K562 (cell line): ENCODE measurements at regions not wholly inside any gene's neighbourhood (a gene's known extent, or its start where the extent isn't known, plus 50 kb on each side); places are given as distances from the start of the nearest gene placed in this dataset.

Experiments used
- ATAC-seq: fragments of 200-7000 bp; cut with Tn5 transposase; 3 replicates; pipeline ENCODE4 v1.9.1; 2020; ENCODE audit warnings: moderate library complexity
- BruUV-seq: library from RNA; stranded (reverse); fragments of 400-500 nt; replicated peaks from 2 replicates; lab custom pipeline; 2021; lab: Mats Ljungman, UMichigan
- CTCF ChIA-PET: fragments of 300-600 bp; formaldehyde crosslinking; extraction: SDS; loops from one replicate; lab custom pipeline; 2021; ENCODE audit warnings: low intra/inter-chr PET ratio; lab: Yijun Ruan, JAX
- POLR2A ChIA-PET: fragments of 300-600, 350-650 bp; sonication (Branson Sonifier 250); formaldehyde crosslinking; extraction: SDS; loops from one replicate; lab custom pipeline; 2021; ENCODE audit warnings: antibody characterized with exemption, inconsistent platforms; lab: Yijun Ruan, JAX
- DNase-seq, 4 experiments: peaks; one replicate each; pipeline versions ENCODE4 v3.0.0 to v3.0.0-alpha.2; 2011 to 2018; ENCODE audit warnings: low spot score in 3 of 4, mixed read lengths in 3 of 4; ENCODE audit errors: extremely low read depth in 1 of 4
- FAIRE-seq: peaks from 2 replicates; lab custom pipeline; 2011; peaks lifted over from hg19 to GRCh38; lab: Jason Lieb, UNC
- H2AFZ ChIP-seq: 2 replicates; pipeline ENCODE4 v1.6.0; 2011; ENCODE audit warnings: low read depth, low read length, control low read depth, inconsistent platforms
- H3K27ac ChIP-seq: fragments of 200-600 bp; 3 replicates; pipeline ENCODE4 v1.8.0; 2011; ENCODE audit warnings: low read depth, mild to moderate bottlenecking, control low read depth, inconsistent platforms, low read length, moderate library complexity, mixed read lengths; ENCODE audit errors: extremely low read depth
- H3K27me3 ChIP-seq, 2 experiments: fragments of 300-600 bp in 1 of 2; 2 replicates in 1 of 2; 3 replicates in 1 of 2; pipeline versions ENCODE4 v1.6.0 to v1.8.0; 2011; ENCODE audit warnings: inconsistent platforms in 2 of 2, low read length in 2 of 2, mild to moderate bottlenecking in 1 of 2, mixed read lengths in 1 of 2, moderate library complexity in 1 of 2; ENCODE audit not compliant: control insufficient read depth in 2 of 2, insufficient read depth in 2 of 2
- H3K36me3 ChIP-seq: fragments of 300-600 bp; 3 replicates; pipeline ENCODE4 v1.8.0; 2011; ENCODE audit warnings: mild to moderate bottlenecking, low read length, inconsistent platforms; ENCODE audit not compliant: control insufficient read depth, insufficient read depth
- H3K4me1 ChIP-seq, 2 experiments: fragments of 200-600 bp in 1 of 2; replicated peaks in 1 of 2; 2 replicates in 1 of 2; 3 replicates in 1 of 2; pipeline versions ENCODE4 v1.5.1 to v1.8.0; 2011; ENCODE audit warnings: inconsistent platforms in 2 of 2, low read length in 2 of 2, mild to moderate bottlenecking in 1 of 2, mixed read lengths in 1 of 2, moderate library complexity in 1 of 2; ENCODE audit not compliant: control insufficient read depth in 2 of 2, insufficient read depth in 2 of 2
- H3K4me2 ChIP-seq: 2 replicates; pipeline ENCODE4 v1.6.1; 2011; ENCODE audit warnings: low read length, control low read depth, inconsistent platforms, mixed read lengths; ENCODE audit not compliant: insufficient read depth
- H3K4me3 ChIP-seq: fragments of 200-600 bp; sonication (generic), shearing (Covaris generic); 2 replicates; pipeline ENCODE4 v1.5.1; 2016; ENCODE audit warnings: control low read depth, inconsistent platforms
- H3K79me2 ChIP-seq: fragments of 200-600 bp; 3 replicates; pipeline ENCODE4 v1.8.0; 2011; ENCODE audit warnings: low read length, inconsistent platforms; ENCODE audit not compliant: control insufficient read depth, insufficient read depth
- H3K9ac ChIP-seq, 2 experiments: 2 replicates each; pipeline versions ENCODE4 v1.6.0 to v1.6.1; 2011; ENCODE audit warnings: low read depth in 2 of 2, low read length in 2 of 2, control low read depth in 1 of 2, inconsistent platforms in 1 of 2, mild to moderate bottlenecking in 1 of 2, mixed read lengths in 1 of 2; ENCODE audit not compliant: insufficient read depth in 1 of 2
- H3K9me1 ChIP-seq: one replicate; pipeline ENCODE4 v1.6.0; 2011; ENCODE audit warnings: inconsistent platforms, mild to moderate bottlenecking, low read length, moderate library complexity; ENCODE audit not compliant: control insufficient read depth, insufficient read depth
- H3K9me3 ChIP-seq: replicated peaks from 2 replicates; pipeline ENCODE4 v1.5.1; 2011; ENCODE audit warnings: low read depth, low read length, inconsistent platforms; ENCODE audit not compliant: control insufficient read depth, insufficient read depth
- H4K20me1 ChIP-seq: replicated peaks from 2 replicates; pipeline ENCODE4 v1.6.1; 2011; ENCODE audit warnings: low read length, inconsistent platforms, mixed read lengths; ENCODE audit not compliant: control insufficient read depth, insufficient read depth
- CHD1 ChIP-seq: fragments of 200-600 bp; sonication (generic); IDR thresholded peaks from one replicate; pipeline ENCODE4 v1.6.1; 2012; ENCODE audit warnings: mild to moderate bottlenecking, moderate library complexity, low read length, inconsistent platforms
- COPS2 ChIP-seq: fragments of 450-650 bp; conservative IDR thresholded peaks from 2 replicates; pipeline ENCODE4 v1.6.1; 2016; ENCODE audit warnings: mild to moderate bottlenecking, moderate library complexity
- CSDE1 ChIP-seq, 2 experiments: fragments of 450-650 bp; IDR thresholded peaks; 2 replicates each; pipeline ENCODE4 v1.6.1; 2016; ENCODE audit warnings: mild to moderate bottlenecking in 1 of 2
- FUS ChIP-seq: fragments of 200-400 bp; formaldehyde crosslinking; optimal IDR thresholded peaks from 2 replicates; pipeline ENCODE3; 2017; ENCODE audit warnings: low read depth, low read length
- HDAC2 ChIP-seq: fragments of 450-650 bp; IDR thresholded peaks from 2 replicates; pipeline ENCODE4 v1.6.1; 2016; ENCODE audit warnings: mild to moderate bottlenecking
- MECOM ChIP-seq: fragments of 250-450 bp; sonication (Bioruptor Pico); IDR thresholded peaks from 2 replicates; pipeline ENCODE4 v1.8.0; 2022; ENCODE audit warnings: inconsistent platforms
- NELFE ChIP-seq: IDR thresholded peaks from 2 replicates; pipeline ENCODE4 v1.6.1; 2011; ENCODE audit warnings: mild to moderate bottlenecking; ENCODE audit not compliant: insufficient read depth, insufficient read length
- NFXL1 ChIP-seq: fragments of 450-650 bp; formaldehyde crosslinking; IDR thresholded peaks from 2 replicates; pipeline ENCODE4 v1.4.0; 2021; ENCODE audit warnings: mild to moderate bottlenecking
- POLR2B ChIP-seq: fragments of 450-650 bp; IDR thresholded peaks from 2 replicates; pipeline ENCODE4 v1.6.1; 2018; ENCODE audit warnings: low read depth; ENCODE audit not compliant: partially characterized antibody
- RBFOX2 ChIP-seq: fragments of 200-400 bp; formaldehyde crosslinking; IDR thresholded peaks from 2 replicates; pipeline ENCODE4 v1.6.1; 2017; ENCODE audit warnings: low read depth, mild to moderate bottlenecking, low read length, moderate library complexity
- SMC3 ChIP-seq: conservative IDR thresholded peaks from 2 replicates; pipeline ENCODE4 v1.6.1; 2011; ENCODE audit warnings: low read depth, low read length, improper control_type of control experiment; ENCODE audit not compliant: insufficient read depth
- ZFP36 ChIP-seq: fragments of 150-350 bp; IDR thresholded peaks from 2 replicates; pipeline ENCODE4 v1.6.1; 2018; ENCODE audit warnings: low read length, low read depth; ENCODE audit not compliant: partially characterized antibody
- ZNF197 ChIP-seq: fragments of 200-800 bp; sonication (Bioruptor generic); IDR thresholded peaks from 2 replicates; pipeline ENCODE4 v1.6.1; 2016; ENCODE audit warnings: low read depth, missing genetic modification characterization, missing compliant biosample characterization
- ZNF232 ChIP-seq: sonication (generic); formaldehyde crosslinking; IDR thresholded peaks from 2 replicates; pipeline ENCODE4 v1.8.0; 2022; ENCODE audit warnings: mild to moderate bottlenecking, missing genetic modification reagents
- ZNF282 ChIP-seq: sonication (generic); formaldehyde crosslinking; IDR thresholded peaks from 2 replicates; pipeline ENCODE4 v1.8.1; 2023; ENCODE audit warnings: missing genetic modification reagents
- ZNF696 ChIP-seq: fragments of 250-450 bp; sonication (Bioruptor Pico); conservative IDR thresholded peaks from 2 replicates; pipeline ENCODE4 v1.4.0; 2020; ENCODE audit warnings: mild to moderate bottlenecking, moderate library complexity
- in situ Hi-C: fragments of 300-500 bp; cut with MboI; formaldehyde crosslinking; loops from 4 replicates; pipeline ENCODE4 v1.15.0; 2018; ENCODE audit warnings: inconsistent platforms, mixed read lengths
- intact Hi-C: fragments of 100-400 bp; cut with micrococcal nuclease; formaldehyde crosslinking; loops from 2 replicates; pipeline ENCODE4 v1.14.2; 2022
- TF ChIP-seq, protein P1 (sequence below): fragments of 250-450 bp; sonication (Bioruptor Pico); IDR thresholded peaks from 2 replicates; pipeline ENCODE4 v1.8.0; 2021; ENCODE audit warnings: mild to moderate bottlenecking, moderate library complexity
- TF ChIP-seq, protein P2 (sequence below): fragments of 250-450 bp; sonication (Bioruptor Pico); IDR thresholded peaks from 2 replicates; pipeline ENCODE4 v1.8.0; 2021; ENCODE audit warnings: moderate library complexity, mild to moderate bottlenecking, inconsistent platforms

DNA sequence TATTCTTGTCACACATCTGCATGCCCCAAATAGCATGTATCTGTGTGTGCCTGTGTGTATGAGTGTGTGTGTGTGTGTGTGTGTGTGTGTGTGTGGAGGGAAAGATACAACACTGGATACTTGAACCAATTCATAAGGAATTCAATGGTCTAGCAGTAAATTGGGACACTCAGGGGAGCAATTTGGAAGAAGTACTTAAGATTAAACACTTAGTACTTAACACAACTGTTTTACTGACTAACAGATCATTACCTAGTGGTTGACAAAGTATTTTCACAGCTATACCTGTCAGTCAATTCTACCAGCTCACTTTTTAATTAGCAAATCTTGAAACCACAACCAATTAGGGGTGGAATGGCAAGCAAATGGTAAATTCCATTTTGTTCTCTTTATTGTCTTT lies 1024.1 kb downstream of the TMEM182 start:
- in situ Hi-C loops: no loop called here
- no peak overlapping the region for H2AFZ ChIP-seq
- H3K4me1 ChIP-seq: no peaks in the 10 kb centered on the region
- FAIRE-seq: no peak
- DNase-seq: no peak
- no peak for ATAC-seq
- no peaks in the 10 kb centered on the region for H4K20me1 ChIP-seq
- H3K9me3 ChIP-seq: no peaks in the 10 kb centered on the region
- no peaks in the 10 kb centered on the region for H3K36me3 ChIP-seq
- POLR2A ChIA-PET: no interaction called here
- CTCF ChIA-PET: no interaction called here
- no peaks in the 10 kb centered on the region for H3K79me2 ChIP-seq
- intact Hi-C loops: no loop called here
- no peak for TF ChIP-seq CSDE1 (IDR thresholded peaks at IDR 0.05)
- no peak for TF ChIP-seq FUS
- no peak for TF ChIP-seq ZNF282
- TF ChIP-seq, protein P1, sequence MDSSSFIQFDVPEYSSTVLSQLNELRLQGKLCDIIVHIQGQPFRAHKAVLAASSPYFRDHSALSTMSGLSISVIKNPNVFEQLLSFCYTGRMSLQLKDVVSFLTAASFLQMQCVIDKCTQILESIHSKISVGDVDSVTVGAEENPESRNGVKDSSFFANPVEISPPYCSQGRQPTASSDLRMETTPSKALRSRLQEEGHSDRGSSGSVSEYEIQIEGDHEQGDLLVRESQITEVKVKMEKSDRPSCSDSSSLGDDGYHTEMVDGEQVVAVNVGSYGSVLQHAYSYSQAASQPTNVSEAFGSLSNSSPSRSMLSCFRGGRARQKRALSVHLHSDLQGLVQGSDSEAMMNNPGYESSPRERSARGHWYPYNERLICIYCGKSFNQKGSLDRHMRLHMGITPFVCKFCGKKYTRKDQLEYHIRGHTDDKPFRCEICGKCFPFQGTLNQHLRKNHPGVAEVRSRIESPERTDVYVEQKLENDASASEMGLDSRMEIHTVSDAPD: no peak
- no peak for TF ChIP-seq CHD1
- no peak for TF ChIP-seq POLR2B
- TF ChIP-seq RBFOX2: no peak
- TF ChIP-seq, protein P2, sequence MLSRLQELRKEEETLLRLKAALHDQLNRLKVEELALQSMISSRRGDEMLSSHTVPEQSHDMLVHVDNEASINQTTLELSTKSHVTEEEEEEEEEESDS (CRISPR knock-in tag): no peak
- no peak for TF ChIP-seq ZNF197 (CRISPR knock-in tag)
- TF ChIP-seq NFXL1: no peak
- no peak for TF ChIP-seq ZNF232
- no peak for TF ChIP-seq MECOM (CRISPR knock-in tag)
- TF ChIP-seq NELFE: no peak
- TF ChIP-seq HDAC2: no peak
- no peak for TF ChIP-seq COPS2
- TF ChIP-seq ZFP36: no peak
- TF ChIP-seq SMC3: no peak
- no peak for TF ChIP-seq ZNF696
- BruUV-seq: no TSS peak
- H3K9me1 ChIP-seq: no peaks in the 10 kb centered on the region
- no peaks in the 10 kb centered on the region for H3K27me3 ChIP-seq
- no peak overlapping the region for H3K4me2 ChIP-seq
- no peak overlapping the region for H3K4me3 ChIP-seq
- no peak overlapping the region for H3K27ac ChIP-seq
- H3K9ac ChIP-seq: no peak overlapping the region
